GM18508 (cell line): ENCODE measurements at regions not wholly inside any gene's neighbourhood (a gene's known extent, or its start where the extent isn't known, plus 50 kb on each side); places are given as distances from the start of the nearest gene placed in this dataset.
A peak's percentile ranks its signal among the peaks of the same experiment; 100 is the strongest.

Experiments
- ATAC-seq: cut with Tn5 transposase; IDR thresholded peaks from one replicate; pipeline ENCODE4 v1.9.1; 2021; ENCODE audit warnings: moderate number of reproducible peaks; ENCODE audit not compliant: insufficient read depth, unreplicated experiment

GRCh38 chr3:24033818-24034217, 88.7 kb downstream of the NR1D2 start:
- ATAC-seq, result no peak

- ATAC-seq, result no peak
Measured at GRCh38 chr3:24034464-24034863, 89.4 kb downstream of the NR1D2 start.

GRCh38 chr3:24037971-24038370, 92.9 kb downstream of the NR1D2 start:
- ATAC-seq, result no peak

- no peak for ATAC-seq
Measured at GRCh38 chr3:24040311-24040710, 95.2 kb downstream of the NR1D2 start.

GRCh38 chr3:24042174-24043059, 97.3 kb downstream of the NR1D2 start:
- ATAC-seq, result no peak

GRCh38 chr3:24043168-24043567, 98.1 kb downstream of the NR1D2 start:
- ATAC-seq, result no peak

GRCh38 chr3:24043985-24044384, 98.9 kb downstream of the NR1D2 start:
- ATAC-seq, result no peak

GRCh38 chr3:24046214-24046613, 101.1 kb downstream of the NR1D2 start:
- no peak for ATAC-seq

- peak; percentile 19 for ATAC-seq
Measured at GRCh38 chr3:24047513-24047912, 102.4 kb downstream of the NR1D2 start.

- no peak for ATAC-seq
Measured at GRCh38 chr3:24048843-24049242, 103.8 kb downstream of the NR1D2 start.

GRCh38 chr3:24052446-24052845, 107.4 kb downstream of the NR1D2 start:
- ATAC-seq, result no peak

- no peak for ATAC-seq
Measured at GRCh38 chr3:24058940-24059705, 114.0 kb downstream of the NR1D2 start.

- no peak for ATAC-seq
Measured at GRCh38 chr3:24060055-24060454, 115.0 kb downstream of the NR1D2 start.

- ATAC-seq, result no peak
Measured at GRCh38 chr3:24062916-24063315, 117.8 kb downstream of the NR1D2 start.
